ENCODE measurements at regions not wholly inside any gene's neighbourhood (a gene's known extent, or its start where the extent isn't known, plus 50 kb on each side); places are given as distances from the start of the nearest gene placed in this dataset.
"Not testable (repeated sequence)": the region's sequence is repeated elsewhere in the genome, so short reads cannot be mapped to it uniquely, and the experiment has no call there.

DNA sequence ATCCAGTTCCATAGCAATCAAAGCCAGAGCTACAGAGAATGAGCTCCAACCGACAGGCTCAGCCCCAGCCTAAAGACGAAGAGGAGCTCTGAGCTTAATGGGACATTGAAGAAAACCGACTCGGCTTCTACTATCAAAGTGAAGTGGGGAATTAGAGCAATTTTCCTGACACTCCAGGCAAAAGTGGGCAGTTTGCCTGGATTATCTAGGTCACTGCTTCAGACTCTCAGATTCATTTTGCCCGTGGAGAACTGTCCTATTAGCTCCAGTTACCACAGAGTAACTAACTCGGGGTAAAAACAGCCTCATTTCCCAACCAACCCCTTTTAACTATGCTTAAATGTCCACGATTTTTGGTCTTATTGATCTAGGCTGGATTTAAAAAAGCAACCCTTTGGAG lies 592.1 kb upstream of the NRSN1 start:
- peak; percentile 75 to 85 for DNase-seq

DNA sequence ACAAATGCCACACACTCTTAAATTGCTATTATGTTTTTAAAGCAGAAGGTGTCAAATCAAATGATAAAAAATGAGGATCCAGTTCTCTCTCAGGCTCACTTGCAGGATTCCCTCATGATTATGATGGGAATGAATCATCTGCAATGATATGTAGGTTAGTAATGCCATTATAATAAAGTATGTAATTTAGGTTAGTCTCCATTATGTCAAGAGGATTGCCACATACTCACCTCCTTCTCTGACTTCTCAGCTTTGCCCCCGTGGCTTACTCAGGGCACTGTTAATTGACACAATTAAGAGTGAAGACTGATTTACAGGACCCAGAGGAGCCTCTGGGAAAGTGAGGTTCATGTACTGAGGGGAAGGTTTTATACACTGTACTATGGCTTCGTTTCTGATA lies 591.7 kb upstream of the NRSN1 start:
- DNase-seq = no peak

DNA sequence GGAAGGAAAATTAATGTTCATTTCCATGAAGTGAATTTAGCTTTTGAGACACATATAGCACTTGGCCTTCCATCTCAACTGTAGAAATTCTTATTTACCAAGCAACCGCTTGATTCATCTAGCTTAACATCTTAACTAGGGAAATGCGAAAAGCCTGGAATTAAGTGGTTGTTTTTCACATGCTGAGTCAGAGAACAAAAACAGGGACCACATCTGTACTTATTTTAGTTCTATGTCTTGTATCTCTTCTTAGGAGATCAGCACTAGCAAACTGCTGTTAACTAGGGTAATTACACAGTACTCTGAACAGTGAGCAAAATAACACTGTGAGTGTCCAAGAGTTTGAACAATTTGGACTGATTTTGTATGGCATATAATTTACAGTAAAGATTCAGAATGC lies 590.9 kb upstream of the NRSN1 start:
- DNase-seq = no peak

GRCh38 chr6:23537828-23538227 lies 588.2 kb upstream of the NRSN1 start:
- no peak for DNase-seq

DNA sequence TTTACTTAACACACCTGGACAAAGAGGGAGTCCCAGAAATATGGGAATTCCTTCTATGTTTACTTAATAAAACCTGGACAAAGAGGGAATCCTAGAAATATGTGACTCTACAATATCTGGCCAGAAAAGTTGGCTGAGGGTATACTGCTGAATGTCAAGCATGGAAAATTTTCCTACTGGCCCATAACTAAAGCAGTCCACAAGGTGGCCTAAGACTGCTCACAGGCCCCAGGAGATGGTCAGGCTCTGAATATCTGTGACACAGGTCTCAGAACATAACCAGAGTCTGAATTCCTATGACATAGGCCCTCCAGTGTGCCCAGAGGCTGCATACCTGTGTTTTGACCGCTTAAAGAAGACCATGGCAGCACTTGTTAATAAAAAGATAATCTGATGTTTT lies 578.2 kb upstream of the NRSN1 start:
- peak in 1 of 2 experiments; percentile 21 for DNase-seq

GRCh38 chr6:23554953-23555352 lies 571.1 kb upstream of the NRSN1 start:
- not testable (repeated sequence) for DNase-seq

DNA sequence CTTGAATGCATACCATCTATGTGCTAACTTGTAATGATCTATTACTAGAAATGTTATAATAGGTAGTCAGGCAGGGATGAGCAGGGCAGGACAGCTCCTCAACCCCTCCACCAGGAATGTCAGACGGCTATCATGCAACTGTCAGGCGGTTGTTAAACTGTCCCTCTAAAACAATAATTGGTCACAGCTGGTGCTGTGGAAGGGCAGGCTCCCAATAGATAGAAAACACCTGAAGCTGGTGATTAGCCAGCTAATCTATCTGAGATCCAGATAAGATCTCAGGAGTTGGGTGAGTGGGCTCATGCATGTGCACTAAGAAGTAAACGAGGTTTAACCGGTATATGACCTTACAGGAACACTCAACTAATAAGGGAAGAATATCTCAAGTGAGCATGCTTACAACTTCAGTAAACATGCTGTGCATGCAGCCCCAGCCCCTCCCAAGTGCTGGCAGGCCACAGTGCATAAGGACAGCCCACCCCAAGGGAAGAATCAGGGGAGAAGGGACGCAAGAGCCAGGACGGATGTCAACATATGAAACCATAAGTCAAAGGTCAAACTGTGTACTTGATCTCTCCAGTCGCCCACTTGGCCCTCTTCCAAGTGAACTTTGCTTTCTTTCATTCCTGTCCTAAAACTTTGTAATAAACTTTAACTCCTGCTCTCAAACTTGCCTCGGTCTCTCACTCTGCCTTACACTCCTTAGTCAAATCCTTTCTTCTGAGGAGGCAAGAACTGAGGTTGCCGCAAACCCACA lies 566.2 kb upstream of the NRSN1 start:
- DNase-seq = peak; percentile 17 to 62

- no peak for DNase-seq
Measured at GRCh38 chr6:23561732-23562131, 564.3 kb upstream of the NRSN1 start.

DNA sequence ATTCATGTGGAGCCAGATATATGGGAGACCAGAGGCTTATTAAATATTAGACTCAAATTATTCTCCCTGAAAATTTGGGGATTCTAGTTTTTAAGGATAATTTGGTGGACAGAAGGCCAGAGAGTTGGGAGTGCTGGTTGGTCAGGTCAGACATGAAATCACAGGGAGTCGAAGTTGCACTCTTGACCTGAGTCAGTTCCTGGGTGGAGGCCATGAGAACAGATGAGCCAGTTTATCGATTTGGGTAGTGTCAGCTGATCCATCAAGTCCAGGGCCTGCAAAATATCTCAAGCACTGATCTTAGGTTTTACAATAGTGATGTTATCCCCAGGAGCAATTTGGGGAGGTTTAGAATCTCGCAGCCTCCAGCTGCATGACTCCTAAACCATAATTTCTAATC lies 563.5 kb upstream of the NRSN1 start:
- no peak for DNase-seq

DNA sequence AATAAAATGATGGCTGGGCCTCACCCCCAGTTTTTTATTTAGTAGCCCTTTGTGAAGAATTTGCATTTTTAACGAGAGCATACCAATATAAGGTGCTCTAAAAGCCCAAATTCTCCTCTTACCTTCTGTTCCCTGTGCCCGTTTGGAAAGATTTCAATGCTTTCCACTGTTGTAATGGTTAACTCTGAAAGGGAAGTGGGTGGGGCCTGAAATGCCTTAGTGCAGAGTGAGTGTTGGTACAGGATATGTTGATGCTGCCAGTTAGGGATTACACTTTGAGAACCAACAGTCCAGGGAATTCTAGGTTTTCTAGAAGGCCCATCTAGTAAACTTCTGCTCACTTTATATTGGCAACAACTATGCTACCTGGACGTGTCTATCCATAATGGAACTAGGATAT lies 562.7 kb upstream of the NRSN1 start:
- no peak for DNase-seq

DNA sequence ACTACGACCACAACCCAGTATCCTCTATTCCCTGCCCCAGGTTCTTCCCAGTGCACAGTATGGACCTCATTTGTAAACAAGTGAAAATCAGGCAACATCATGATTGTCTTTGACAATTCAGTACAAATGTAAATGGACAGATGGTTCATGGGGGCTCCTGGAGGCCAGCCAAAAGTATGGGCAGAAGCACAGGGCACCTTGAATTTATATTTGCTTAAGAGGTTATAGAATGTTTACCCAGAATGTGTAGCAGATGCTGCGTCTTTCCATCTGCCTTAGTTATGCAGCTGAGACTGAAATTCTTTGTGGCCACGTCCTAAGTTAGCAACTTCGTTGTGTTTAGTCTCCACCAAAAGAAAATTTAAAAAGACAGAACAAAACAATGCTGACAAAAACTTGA lies 559.6 kb upstream of the NRSN1 start:
- peak; percentile 86 to 96 for DNase-seq

DNA sequence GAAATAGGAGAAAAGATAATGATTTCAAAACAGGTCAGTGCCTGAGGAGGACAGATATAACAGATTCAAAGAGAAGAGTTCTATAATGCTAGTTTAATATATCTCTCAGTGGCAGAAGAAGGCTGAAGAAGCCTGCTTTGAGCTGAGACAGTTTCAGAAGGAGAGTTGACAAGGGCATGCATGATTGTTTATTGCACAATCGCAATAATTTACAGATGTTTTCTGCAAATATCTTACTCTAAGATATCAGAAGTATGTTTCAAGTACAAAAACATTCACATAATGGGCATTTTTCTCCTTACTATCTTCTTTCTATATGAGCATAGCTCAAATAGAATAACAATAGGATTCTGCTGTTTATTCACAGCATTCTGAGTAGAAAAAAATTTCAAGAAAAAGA lies 557.7 kb upstream of the NRSN1 start:
- DNase-seq = no peak

- DNase-seq = no peak
Measured at GRCh38 chr6:23584134-23584763, 541.8 kb upstream of the NRSN1 start.

DNA sequence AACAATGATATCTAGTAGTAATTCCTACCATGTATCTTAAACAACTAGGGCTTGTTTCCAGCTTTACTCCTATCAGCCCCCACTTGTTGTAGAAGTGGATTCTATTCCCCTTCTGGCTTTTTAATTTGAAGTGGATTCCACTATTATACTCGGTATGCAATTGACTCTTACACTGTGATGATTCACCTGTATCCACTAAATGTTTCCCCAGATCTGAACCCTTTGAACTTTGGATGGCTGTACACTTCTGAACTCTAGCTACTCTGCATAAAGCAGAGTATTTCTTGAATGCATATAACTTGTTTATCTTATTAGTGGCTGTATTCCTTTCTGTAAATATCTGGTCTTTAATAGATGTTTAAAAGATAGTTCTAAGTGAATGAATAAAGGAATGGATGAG lies 538.4 kb upstream of the NRSN1 start:
- DNase-seq = no peak

DNA sequence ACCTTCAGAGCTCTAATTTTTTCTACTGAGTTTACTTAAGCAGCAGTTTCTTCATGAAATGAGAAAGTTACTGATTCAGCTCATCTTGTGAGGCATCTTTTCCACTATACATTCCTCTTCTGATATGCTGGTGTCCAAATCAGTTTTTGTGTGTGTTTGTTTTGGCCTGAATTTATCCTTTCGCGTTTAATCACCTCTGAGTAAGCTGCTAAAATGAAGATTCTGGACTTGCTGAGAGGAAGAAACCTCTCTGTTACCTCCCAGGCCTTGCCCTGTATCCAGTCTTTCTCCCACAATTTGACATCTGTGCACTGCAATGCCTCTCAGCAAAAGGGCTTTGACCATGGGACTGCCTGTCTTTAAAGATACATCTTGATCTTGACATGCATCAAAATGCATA lies 536.2 kb upstream of the NRSN1 start:
- no peak for DNase-seq

- DNase-seq = no peak
Measured at GRCh38 chr6:23590498-23591126, 535.4 kb upstream of the NRSN1 start.

GRCh38 chr6:23591761-23592160 lies 534.3 kb upstream of the NRSN1 start:
- no peak for DNase-seq

DNA sequence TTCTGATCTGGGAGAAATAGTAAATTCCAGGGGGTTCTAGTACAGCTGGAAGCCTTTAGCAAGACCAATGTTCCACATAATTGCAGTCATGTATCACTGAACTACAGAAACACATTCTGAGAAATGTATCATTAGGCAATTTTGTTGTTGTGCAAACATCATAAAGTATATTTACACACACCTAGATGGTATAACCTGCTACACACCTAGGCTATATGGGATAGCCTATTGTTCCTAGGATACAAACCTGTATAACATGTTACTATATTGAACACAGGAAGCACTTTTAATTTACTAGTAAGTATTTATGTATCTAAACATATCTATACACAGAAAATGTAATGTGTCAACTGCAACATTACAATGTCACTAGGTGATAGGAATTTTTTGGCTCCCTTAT lies 525.9 kb upstream of the NRSN1 start:
- DNase-seq = no peak

GRCh38 chr6:23601811-23602345 lies 524.1 kb upstream of the NRSN1 start:
- no peak for DNase-seq

DNA sequence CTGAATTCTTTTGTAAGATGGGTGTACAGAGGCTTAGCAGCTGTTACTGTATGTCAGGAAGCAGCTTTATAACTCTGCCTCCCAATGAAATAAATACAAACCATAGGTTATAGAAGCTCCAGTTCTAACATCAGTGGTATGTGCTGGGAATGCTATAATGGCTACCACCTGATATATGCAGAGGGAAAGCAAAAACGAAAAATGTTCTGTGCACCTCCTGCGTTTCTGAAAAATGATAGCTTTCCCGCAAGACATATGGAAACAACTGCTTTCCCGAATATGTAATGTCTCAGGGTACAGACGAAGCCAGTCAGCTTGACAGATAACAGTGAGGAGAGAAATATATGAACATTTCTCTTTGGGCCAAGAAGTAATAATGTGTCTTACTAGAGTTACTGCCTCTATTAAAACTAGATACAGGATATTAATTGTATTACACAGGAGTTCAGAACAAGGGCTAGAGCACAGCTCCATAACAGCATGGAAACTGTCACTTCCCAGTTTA lies 517.0 kb upstream of the NRSN1 start:
- no peak for DNase-seq

GRCh38 chr6:23611776-23612381 lies 514.1 kb upstream of the NRSN1 start:
- peak; percentile 75 to 88 for DNase-seq

DNA sequence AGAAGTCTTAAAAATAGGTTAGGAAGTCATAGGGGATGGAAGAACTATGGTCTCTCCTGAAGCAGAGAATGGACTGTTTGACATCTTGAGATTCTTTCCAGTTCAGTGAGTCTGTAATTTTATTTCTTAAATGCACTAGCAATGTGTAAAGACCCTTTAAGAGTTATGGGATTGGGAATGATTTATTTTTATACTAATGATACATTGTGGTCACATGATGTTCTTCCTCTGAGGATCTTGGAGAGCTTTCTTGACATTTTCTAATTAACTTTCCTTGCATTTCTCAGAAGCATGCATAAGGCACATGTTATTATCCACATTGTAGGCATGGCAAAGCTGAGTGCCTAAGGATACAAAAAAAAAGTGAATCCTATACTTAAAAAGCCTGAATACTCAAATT lies 507.6 kb upstream of the NRSN1 start:
- no peak for DNase-seq

DNA sequence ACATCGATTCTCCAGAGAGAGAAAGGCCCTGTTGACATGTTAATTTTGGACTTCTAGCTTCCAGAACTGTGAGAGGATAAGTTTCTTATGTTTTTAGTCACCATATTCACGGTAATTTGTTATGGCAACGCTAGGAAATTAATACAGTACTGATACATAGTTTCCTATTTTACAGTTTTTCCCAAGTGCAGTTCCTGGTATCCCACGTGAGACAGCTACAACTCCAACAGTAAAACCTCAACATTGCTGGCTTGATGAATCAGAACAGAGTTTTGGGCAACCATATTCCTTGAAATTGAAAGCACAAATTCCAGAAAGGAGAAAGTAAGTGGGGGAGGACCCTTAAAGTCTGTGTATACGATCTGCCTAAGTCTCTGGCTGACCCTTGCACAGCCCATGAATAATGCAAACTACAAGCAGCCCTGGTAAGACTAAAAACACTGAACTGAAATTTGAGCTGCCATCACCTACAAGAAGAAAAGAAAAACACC lies 505.1 kb upstream of the NRSN1 start:
- DNase-seq = no peak
